ENCODE measurements at regions not wholly inside any gene's neighbourhood (a gene's known extent, or its start where the extent isn't known, plus 50 kb on each side); places are given as distances from the start of the nearest gene placed in this dataset.

DNA sequence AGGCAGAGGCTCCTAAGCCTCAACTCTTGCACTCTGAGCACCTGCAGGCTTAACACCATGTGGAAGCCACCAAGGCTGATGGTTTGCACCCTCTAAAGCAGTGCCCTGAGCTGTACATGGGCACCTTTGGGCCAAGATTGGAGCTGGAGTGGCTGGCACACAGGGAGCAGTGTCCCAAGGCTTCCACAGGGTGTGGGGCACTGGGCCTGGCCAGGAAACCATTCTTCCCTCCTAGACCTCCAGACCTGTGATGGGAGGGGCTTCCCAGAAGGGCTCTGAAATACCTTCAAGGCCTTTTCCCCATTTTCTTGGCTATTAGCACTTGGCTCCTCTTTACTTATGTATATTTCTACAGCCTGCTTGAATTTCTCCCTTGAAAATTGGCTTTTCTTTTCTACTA lies 67.9 kb upstream of the PPM1J start:
- DNase-seq: no peak

DNA sequence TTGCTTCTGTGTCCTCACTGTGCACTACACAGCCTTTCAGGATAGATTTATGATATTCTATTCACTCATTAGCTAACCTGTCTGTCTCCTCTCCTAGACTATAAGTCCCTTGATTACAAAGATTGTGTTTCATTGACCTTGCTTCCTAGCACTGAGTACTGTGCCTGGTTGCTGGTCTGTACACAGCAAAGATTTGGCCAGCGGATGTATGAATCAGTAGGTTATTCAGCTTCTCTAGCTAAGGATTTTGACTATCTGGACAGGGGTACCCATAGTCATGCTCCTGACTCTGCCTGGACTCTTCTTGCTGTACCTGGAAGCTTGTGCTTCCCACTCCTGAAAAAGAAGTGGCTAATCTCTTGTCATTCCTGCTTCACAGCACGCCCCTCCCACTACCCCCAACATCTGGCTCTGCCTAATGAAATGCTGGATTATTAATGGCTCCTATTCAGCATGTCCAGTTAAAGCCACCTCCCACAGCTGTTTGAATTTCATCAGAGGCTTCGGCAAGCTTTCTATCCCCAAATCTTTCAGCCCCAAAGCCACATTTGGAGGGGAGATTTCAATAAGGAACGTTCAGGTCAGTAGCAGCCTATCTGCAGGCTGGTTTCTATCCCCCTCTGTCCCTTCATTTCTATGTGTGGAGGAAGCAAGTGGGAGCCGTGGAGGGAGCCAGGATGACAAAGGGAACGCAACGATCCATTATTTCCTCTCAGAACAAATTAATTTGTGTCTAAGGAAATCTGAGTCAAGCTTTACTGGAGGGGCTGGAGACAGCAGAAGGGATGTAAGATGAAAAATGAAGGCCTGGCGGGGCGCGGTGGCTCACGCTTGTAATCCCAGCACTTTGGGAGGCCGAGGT lies 64.8 kb upstream of the PPM1J start:
- DNase-seq: no peak

DNA sequence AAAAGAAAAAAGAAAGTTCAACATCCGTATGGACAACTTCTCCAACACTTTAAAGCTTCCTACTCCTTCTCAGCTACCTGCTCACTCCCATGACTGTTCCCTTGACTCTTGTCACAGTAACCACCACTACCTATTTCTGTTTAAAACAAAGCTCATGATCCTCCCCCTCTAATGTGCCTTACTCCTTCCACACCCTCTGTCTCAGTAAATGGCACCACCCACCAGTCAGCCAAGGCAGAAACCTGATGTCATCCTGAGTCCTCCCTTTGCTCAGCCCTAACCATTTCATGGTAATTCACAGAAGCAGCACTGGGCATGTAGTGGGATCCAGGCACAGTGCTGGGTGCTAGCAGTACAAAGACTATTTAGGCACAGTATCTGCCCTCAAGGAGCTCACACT lies 63.0 kb upstream of the PPM1J start:
- DNase-seq: no peak

GRCh38 chr1:112776688-112777087 lies 61.6 kb upstream of the PPM1J start:
- no peak for DNase-seq

GRCh38 chr1:112772781-112773180 lies 57.6 kb upstream of the PPM1J start:
- DNase-seq: no peak

GRCh38 chr1:112770724-112771123 lies 55.6 kb upstream of the PPM1J start:
- DNase-seq: no peak

DNA sequence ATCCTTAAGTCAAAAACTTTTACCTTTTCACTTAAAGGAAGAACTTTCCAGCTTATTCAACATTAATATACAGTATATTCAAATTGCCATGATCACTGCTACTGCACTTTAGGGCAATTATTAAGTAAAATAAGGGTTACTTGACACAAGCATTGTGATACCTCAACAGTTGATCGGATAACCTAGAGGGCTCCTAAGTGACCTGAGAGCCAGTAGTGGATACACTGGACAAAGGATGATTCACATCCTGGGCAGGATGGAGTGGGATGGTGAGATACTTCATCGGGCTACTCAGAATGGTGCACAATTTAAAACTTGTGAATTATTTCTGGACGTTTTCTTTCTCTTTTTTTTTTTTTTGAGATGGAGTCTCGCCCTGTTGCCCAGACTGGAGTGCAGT lies 54.5 kb upstream of the PPM1J start:
- DNase-seq: no peak

DNA sequence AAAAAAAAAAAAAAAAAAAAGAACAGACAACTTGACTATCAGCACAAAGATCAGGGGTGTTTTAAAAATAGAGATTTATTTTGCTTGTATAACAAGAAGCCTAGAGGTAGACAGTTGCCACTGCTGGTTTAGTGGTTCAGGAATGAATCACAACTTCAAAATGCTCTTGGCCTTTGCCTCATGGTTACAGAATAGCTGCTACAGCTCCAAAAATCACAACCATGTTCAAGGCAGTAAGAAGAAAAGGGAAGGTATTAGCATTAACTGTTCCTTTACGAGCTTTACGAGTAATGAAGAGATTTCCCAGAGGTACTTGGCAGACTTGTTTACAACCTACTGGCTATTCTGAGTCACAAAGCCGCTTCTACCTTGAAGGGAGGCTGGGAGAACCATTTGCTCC lies 52.5 kb upstream of the PPM1J start:
- no peak for DNase-seq
